DOHH2 (cell line): ENCODE measurements at regions not wholly inside any gene's neighbourhood (a gene's known extent, or its start where the extent isn't known, plus 50 kb on each side); places are given as distances from the start of the nearest gene placed in this dataset.

Experiments
- H3F3A ChIP-seq: fragments of 200-600 bp; sonication (generic), shearing (Covaris generic); 2 replicates; pipeline ENCODE4 v1.6.0; 2016; ENCODE audit warnings: antibody characterized with exemption, mild to moderate bottlenecking; ENCODE audit not compliant: control insufficient read depth, insufficient read depth
- H3K27ac ChIP-seq: fragments of 200-600 bp; sonication (generic); 2 replicates; pipeline ENCODE4 v1.5.1; 2014; ENCODE audit warnings: low read depth, mild to moderate bottlenecking, low read length, moderate library complexity
- H3K27me3 ChIP-seq: fragments of 200-600 bp; sonication (generic); 2 replicates; pipeline ENCODE4 v1.6.1; 2014; ENCODE audit warnings: mild to moderate bottlenecking, low read length, mixed read lengths; ENCODE audit not compliant: control insufficient read depth
- H3K36me3 ChIP-seq: fragments of 200-600 bp; sonication (generic); 2 replicates; pipeline ENCODE4 v1.6.1; 2014; ENCODE audit warnings: mild to moderate bottlenecking, low read length, moderate library complexity, mixed read lengths; ENCODE audit not compliant: control insufficient read depth
- H3K4me1 ChIP-seq: fragments of 200-600 bp; sonication (generic); 2 replicates; pipeline ENCODE4 v1.6.1; 2014; ENCODE audit warnings: mild to moderate bottlenecking, low read length, mixed read lengths; ENCODE audit not compliant: control insufficient read depth
- H3K4me2 ChIP-seq: fragments of 200-600 bp; sonication (generic); 2 replicates; pipeline ENCODE4 v1.6.0; 2014; ENCODE audit warnings: mild to moderate bottlenecking, low read length, moderate library complexity
- H3K4me3 ChIP-seq: fragments of 200-600 bp; sonication (generic); 2 replicates; pipeline ENCODE4 v1.5.1; 2014; ENCODE audit warnings: mild to moderate bottlenecking, low read length, mixed read lengths
- H3K79me2 ChIP-seq: fragments of 200-600 bp; sonication (generic); 2 replicates; pipeline ENCODE4 v1.6.1; 2014; ENCODE audit warnings: mild to moderate bottlenecking, low read length, mixed read lengths; ENCODE audit not compliant: control insufficient read depth
- H3K9me2 ChIP-seq: fragments of 200-600 bp; sonication (generic); replicated peaks from 2 replicates; pipeline ENCODE4 v1.6.1; 2014; ENCODE audit warnings: mild to moderate bottlenecking, low read length, mixed read lengths; ENCODE audit not compliant: control insufficient read depth
- H3K9me3 ChIP-seq: fragments of 200-600 bp; sonication (generic); 2 replicates; pipeline ENCODE4 v1.6.1; 2014; ENCODE audit warnings: antibody characterized with exemption, low read length, mixed read lengths; ENCODE audit not compliant: control insufficient read depth, insufficient read depth
- H4K20me1 ChIP-seq: fragments of 200-600 bp; sonication (generic); 2 replicates; pipeline ENCODE4 v1.6.0; 2014; ENCODE audit warnings: low read depth, mild to moderate bottlenecking, antibody characterized with exemption, low read length, moderate library complexity; ENCODE audit not compliant: control insufficient read depth, insufficient read depth
- EZH2phosphoT487 ChIP-seq: fragments of 200-600 bp; sonication (generic); IDR thresholded peaks from 2 replicates; pipeline ENCODE4 v1.6.1; 2017; ENCODE audit warnings: borderline replicate concordance, mild to moderate bottlenecking, antibody characterized with exemption, low read length, moderate library complexity, mixed read lengths
- TF ChIP-seq, protein P1 (sequence below): fragments of 200-600 bp; sonication (generic); IDR thresholded peaks from one replicate; pipeline ENCODE4 v1.5.1; 2014; ENCODE audit warnings: antibody characterized with exemption, mild to moderate bottlenecking, low read depth, low read length; ENCODE audit not compliant: poor library complexity, severe bottlenecking

DNA sequence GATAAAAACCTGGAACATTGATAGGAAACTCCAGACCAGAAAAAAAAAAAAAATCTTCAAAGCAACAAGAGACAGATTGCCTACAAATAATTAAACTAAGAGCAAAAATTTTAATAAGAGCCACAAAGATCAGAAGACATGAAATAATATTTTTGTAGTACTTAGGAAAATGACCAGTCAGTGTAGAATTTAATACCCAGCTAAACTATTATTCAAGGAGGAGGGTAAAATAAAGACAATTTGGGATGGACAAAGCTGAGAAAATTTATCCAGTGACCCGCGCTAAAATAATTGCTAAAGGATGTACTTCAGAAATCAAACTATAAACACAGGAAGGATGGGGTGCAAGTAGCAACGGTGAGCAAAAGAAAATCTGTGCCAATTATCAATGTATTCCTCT, 133.2 kb downstream of the AQP9 start:
- Histone ChIP-seq H3F3A (no peaks in the 10 kb centered on the region), H3K4me3 (no peak overlapping the region), H3K9me3 (peaks cover 6% of the 10 kb centered on the region; the same call in 1 of the 2 replicates), H3K4me2 (no peak overlapping the region), H3K4me1 (no peaks in the 10 kb centered on the region), H3K36me3 (no peaks in the 10 kb centered on the region), H3K9me2 (no peaks in the 10 kb centered on the region), H4K20me1 (no peaks in the 10 kb centered on the region), H3K27ac (no peak overlapping the region), H3K27me3 (no peaks in the 10 kb centered on the region), H3K79me2 (no peaks in the 10 kb centered on the region)
- TF ChIP-seq, protein P1, sequence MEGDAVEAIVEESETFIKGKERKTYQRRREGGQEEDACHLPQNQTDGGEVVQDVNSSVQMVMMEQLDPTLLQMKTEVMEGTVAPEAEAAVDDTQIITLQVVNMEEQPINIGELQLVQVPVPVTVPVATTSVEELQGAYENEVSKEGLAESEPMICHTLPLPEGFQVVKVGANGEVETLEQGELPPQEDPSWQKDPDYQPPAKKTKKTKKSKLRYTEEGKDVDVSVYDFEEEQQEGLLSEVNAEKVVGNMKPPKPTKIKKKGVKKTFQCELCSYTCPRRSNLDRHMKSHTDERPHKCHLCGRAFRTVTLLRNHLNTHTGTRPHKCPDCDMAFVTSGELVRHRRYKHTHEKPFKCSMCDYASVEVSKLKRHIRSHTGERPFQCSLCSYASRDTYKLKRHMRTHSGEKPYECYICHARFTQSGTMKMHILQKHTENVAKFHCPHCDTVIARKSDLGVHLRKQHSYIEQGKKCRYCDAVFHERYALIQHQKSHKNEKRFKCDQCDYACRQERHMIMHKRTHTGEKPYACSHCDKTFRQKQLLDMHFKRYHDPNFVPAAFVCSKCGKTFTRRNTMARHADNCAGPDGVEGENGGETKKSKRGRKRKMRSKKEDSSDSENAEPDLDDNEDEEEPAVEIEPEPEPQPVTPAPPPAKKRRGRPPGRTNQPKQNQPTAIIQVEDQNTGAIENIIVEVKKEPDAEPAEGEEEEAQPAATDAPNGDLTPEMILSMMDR, result no peak

DNA sequence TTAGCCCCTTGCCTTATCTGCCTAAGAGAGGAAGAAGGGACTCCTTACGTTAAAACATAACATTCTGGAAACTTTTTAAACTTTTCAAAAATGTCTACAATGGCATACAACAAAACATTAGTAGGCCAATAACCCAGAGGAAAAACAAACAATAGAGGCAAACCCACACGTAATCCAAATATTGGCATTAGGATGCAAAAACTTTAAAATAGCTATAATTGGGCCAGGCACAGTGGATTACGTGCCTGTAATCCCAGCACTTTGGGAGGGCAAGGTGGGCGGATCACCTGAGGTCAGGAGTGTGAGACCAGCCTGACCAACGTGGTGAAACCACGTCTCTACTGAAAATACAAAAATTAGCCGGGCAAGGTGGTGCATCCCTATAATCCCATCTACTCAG, 134.9 kb downstream of the AQP9 start:
- Histone ChIP-seq H3K9me2 (no peaks in the 10 kb centered on the region), H3K4me3 (no peak overlapping the region), H3K9me3 (peaks cover 6% of the 10 kb centered on the region; the same call in 1 of the 2 replicates), H4K20me1 (no peaks in the 10 kb centered on the region), H3K27ac (no peak overlapping the region), H3K4me1 (no peaks in the 10 kb centered on the region), H3F3A (no peaks in the 10 kb centered on the region), H3K36me3 (no peaks in the 10 kb centered on the region), H3K4me2 (no peak overlapping the region), H3K79me2 (no peaks in the 10 kb centered on the region), H3K27me3 (peaks cover under 1% of the 10 kb centered on the region)
- TF ChIP-seq, protein P1, result no peak
- TF ChIP-seq EZH2phosphoT487, result no peak

DNA sequence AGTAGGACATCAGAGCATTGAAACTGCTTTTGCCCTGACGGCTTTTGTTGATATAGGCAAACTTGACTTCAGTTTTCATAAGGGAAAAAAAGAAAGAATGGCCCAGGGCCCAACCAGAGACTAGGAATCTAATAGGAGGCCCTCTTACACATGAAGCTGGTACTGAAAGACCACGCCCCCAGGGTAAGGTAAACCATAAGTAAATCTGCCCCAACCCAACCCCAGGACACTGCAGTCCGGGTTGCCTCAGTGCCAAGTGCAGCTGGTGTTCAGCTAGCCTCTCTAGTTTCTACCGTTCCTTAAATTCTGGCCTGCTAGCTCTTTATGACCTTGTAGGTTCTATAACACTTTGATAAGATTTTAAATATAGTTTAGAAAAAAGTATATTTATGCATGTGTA, 136.7 kb downstream of the AQP9 start:
- no peak for TF ChIP-seq EZH2phosphoT487
- TF ChIP-seq, protein P1, result no peak
- H3F3A ChIP-seq, result no peaks in the 10 kb centered on the region
- H3K27ac ChIP-seq, result no peak overlapping the region
- no peaks in the 10 kb centered on the region for H3K4me1 ChIP-seq
- no peaks in the 10 kb centered on the region for H3K9me2 ChIP-seq
- no peaks in the 10 kb centered on the region for H3K79me2 ChIP-seq
- no peaks in the 10 kb centered on the region for H3K36me3 ChIP-seq
- peaks cover 6% of the 10 kb centered on the region; the same call in 1 of the 2 replicates for H3K9me3 ChIP-seq
- H3K4me3 ChIP-seq, result no peak overlapping the region
- no peak overlapping the region for H3K4me2 ChIP-seq
- peaks cover 9% of the 10 kb centered on the region for H3K27me3 ChIP-seq
- H4K20me1 ChIP-seq, result no peaks in the 10 kb centered on the region

DNA sequence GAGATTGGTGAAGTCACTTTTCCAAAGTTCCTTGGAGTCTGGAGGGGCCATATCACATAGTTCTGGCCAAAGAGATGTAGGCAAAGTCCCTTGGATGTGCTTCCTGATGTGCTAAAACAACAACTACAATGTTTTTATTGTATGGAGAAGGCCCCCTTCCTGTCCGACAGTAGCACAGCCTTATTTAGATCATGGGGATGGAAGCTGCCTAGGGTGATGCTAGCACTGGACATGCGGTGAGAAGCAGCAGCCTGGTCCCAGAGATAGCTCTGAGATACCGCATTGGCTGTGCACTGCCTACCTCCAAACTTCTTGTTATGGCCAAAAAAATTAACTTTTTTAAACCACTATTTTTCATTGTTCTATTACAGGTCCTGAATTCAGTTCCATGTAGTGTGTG, 137.6 kb downstream of the AQP9 start:
- Histone ChIP-seq H3K79me2 (no peaks in the 10 kb centered on the region), H3K27me3 (peaks cover 9% of the 10 kb centered on the region), H3K36me3 (no peaks in the 10 kb centered on the region), H3K27ac (no peak overlapping the region), H4K20me1 (no peaks in the 10 kb centered on the region), H3K9me2 (no peaks in the 10 kb centered on the region), H3K4me2 (no peak overlapping the region), H3K4me1 (no peaks in the 10 kb centered on the region), H3K4me3 (no peak overlapping the region), H3K9me3 (peaks cover 6% of the 10 kb centered on the region; the same call in 1 of the 2 replicates), H3F3A (no peaks in the 10 kb centered on the region)
- TF ChIP-seq EZH2phosphoT487, result no peak
- TF ChIP-seq, protein P1, result no peak
